A549 (cell line): ENCODE measurements at regions not wholly inside any gene's neighbourhood (a gene's known extent, or its start where the extent isn't known, plus 50 kb on each side); places are given as distances from the start of the nearest gene placed in this dataset.

ENCODE experiments used
- CEBPB ChIP-seq, 2 experiments: fragments of >200 bp in 1 of 2; sonication (Bioruptor Twin) in 1 of 2; formaldehyde crosslinking in 1 of 2; IDR thresholded peaks; 2 replicates each; pipeline ENCODE4 v1.6.1; 2012 to 2016
- CTCF ChIP-seq: fragments of >200 bp; sonication (Bioruptor Twin); formaldehyde crosslinking; IDR thresholded peaks from 3 replicates; pipeline ENCODE4 v1.5.1; 2016
- ELK1 ChIP-seq: fragments of 150-350 bp; IDR thresholded peaks from 2 replicates; pipeline ENCODE4 v1.6.1; 2014; ENCODE audit warnings: low read depth, mild to moderate bottlenecking, low read length
- HOXA7 ChIP-seq: fragments of 250-450 bp; sonication (Bioruptor Pico); IDR thresholded peaks from 2 replicates; pipeline ENCODE4 v1.5.0; 2020; ENCODE audit warnings: mild to moderate bottlenecking, moderate library complexity
- KDM1A ChIP-seq: fragments of 200-600 bp; sonication (generic); IDR thresholded peaks from 2 replicates; pipeline ENCODE4 v1.6.1; 2016; ENCODE audit warnings: low read depth, mild to moderate bottlenecking
- MAFK ChIP-seq: fragments of 450-650 bp; IDR thresholded peaks from 2 replicates; pipeline ENCODE4 v1.6.1; 2014; ENCODE audit not compliant: partially characterized antibody
- MYC ChIP-seq: IDR thresholded peaks from 2 replicates; pipeline ENCODE4 v1.6.1; 2012; ENCODE audit warnings: mild to moderate bottlenecking, inconsistent platforms, low read length, improper control_type of control experiment, borderline replicate concordance
- POLR2A ChIP-seq: IDR thresholded peaks from 2 replicates; pipeline ENCODE4 v1.6.1; 2012; ENCODE audit warnings: mild to moderate bottlenecking, low read length
- POLR2AphosphoS2 ChIP-seq: conservative IDR thresholded peaks from 2 replicates; pipeline ENCODE4 v1.6.1; 2012; ENCODE audit warnings: low read length, improper control_type of control experiment, inconsistent platforms
- SMC3 ChIP-seq: fragments of >200 bp; sonication (Bioruptor Twin); formaldehyde crosslinking; IDR thresholded peaks from 3 replicates; pipeline ENCODE4 v1.6.1; 2018; ENCODE audit warnings: inconsistent platforms

GRCh38 chr13:111577956-111578605 lies 257.6 kb downstream of the TEX29 start:
- TF ChIP-seq HOXA7 (CRISPR knock-in tag) = no peak
- TF ChIP-seq SMC3 = no peak
- no peak for TF ChIP-seq CEBPB (IDR thresholded peaks at IDR 0.05)
- TF ChIP-seq CTCF = no peak
- TF ChIP-seq KDM1A = no peak
- TF ChIP-seq POLR2AphosphoS2 = no peak
- TF ChIP-seq ELK1 = no peak
- no peak for TF ChIP-seq MYC
- TF ChIP-seq POLR2A = no peak
- no peak for TF ChIP-seq MAFK
